GM18498 (cell line): ENCODE measurements at regions not wholly inside any gene's neighbourhood (a gene's known extent, or its start where the extent isn't known, plus 50 kb on each side); places are given as distances from the start of the nearest gene placed in this dataset.

Experiments
- ATAC-seq: cut with Tn5 transposase; IDR thresholded peaks from one replicate; pipeline ENCODE4 v1.9.1; 2021; ENCODE audit warnings: mild to moderate bottlenecking, moderate library complexity; ENCODE audit not compliant: unreplicated experiment

DNA sequence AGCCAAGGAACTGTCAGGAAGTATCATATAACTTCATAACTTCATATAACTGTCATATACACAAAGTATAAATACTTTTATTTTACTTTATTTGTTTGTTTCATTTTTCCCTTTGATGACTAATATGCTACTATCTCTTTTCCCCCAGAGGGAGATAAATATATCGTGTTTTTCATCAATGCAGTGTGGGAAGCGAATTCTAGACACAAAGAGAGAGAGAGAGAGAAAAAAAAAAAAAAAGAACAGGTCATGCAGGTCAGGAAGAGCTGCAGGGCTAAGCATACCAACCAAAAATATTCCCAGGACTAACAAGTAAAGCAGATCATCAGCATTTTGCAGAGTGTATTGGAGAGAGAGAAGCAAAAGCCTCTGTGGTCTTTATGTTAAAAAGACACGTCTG, 1849.2 kb downstream of the STIM2 start:
- no peak for ATAC-seq

DNA sequence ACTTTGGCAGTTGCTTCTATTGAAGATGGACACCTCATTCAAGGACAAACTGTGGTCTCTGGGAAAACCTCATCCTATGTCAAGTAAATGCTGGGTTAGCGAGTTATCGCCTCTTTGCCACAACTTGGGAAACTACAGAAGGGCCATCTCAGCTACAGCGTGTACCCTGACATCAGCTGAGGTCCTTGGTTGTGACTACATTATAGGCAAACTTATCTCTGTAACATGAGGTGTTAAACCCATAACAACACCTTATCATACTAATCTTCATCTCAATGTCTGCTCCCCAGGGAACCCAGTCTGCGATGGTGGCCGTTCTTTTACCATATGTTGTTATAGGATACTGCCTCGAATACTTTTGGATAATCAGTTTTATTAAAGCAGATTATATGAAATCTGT, 1862.7 kb downstream of the STIM2 start:
- ATAC-seq: no peak

DNA sequence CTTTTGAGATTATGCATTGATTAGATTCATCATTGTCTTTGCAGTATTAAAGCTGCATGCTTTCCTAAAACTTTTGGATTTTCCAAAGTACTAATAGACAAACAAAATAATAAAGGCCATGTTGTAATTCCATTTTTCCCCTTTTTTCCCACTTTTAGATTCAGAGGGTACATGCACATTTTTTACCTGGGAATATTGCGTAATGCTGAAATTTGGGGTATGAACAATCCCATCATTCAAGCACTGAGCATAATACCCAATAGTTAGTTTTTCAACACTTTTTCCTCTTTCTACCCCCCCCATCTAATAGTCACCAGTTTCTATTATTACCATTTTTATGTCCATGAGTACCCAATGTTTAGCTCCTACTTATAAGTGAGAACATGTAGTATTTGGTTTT, 1863.6 kb downstream of the STIM2 start:
- no peak for ATAC-seq

DNA sequence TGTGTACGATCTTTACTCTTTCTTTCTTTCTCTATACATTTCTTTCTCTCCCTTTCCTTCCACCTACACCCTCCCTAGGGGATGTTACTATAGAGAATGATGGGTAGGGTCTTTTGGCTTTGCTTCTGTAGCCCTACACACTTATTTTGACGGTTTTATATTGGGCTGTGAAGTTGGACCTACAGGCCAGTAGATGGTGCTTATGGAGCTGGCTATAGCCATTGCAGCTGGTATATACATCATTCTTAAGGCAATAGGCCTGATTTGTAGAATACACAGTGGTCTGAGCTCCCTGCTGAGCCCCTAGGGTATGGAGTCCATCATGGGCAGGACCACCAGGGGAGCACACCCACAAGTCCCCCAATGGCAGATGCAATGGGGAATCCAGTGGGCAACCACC, 1869.7 kb downstream of the STIM2 start:
- no peak for ATAC-seq

DNA sequence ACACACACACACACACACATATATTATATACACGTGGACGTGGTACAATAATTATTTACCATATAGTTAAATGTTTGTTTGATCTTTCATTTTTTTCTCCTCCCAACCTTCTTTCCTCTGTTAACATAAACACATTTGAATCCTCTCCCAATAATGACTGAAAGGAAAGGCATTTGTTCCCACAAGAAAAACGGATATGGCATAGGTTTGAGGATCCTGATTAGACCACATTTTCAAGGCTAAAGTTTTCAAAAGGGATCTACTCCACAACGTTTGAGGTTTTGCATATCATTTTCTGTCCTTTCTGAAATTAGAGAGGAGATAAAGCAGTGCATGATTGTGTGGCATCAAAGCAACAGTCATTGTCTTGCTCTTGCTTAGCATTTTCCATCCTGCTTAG, 1883.4 kb downstream of the STIM2 start:
- ATAC-seq: no peak

DNA sequence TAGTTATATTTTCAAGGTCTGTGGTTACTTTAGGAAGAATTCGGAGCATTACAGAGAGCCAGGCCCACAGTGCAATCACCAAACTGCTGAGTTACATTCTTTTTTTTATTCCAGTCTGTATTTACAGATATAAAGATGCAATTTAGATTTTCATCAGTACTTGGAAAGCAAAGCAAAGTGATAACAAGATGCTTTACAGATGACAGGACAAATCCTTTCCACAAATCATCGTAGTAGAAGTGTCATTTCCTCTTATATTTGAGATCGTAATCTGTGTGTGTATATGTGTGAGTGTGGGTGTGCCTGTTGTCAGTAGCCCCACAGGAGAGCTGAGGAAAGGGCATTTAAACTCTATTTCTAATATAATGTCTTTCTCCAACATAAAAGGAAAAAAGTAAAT, 1893.7 kb downstream of the STIM2 start:
- no peak for ATAC-seq

DNA sequence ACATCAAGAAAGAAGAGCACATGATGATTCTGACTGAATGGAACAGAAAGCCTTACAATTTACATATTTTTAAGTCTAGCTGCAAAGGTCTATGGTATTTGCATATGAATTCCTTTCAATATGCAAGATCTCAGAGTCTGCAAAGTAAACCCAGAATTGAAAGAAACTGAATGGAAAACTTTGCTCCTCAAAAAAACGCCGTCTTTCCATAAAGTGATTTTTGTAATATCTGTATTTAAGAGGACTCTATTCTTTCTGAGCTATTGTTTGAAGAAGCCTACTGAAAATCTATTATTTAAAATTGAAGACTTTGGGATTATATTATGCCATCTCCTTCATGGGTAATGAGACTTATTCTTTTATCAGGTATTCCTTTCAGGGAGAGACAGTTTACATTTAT, 1894.4 kb downstream of the STIM2 start:
- no peak for ATAC-seq

DNA sequence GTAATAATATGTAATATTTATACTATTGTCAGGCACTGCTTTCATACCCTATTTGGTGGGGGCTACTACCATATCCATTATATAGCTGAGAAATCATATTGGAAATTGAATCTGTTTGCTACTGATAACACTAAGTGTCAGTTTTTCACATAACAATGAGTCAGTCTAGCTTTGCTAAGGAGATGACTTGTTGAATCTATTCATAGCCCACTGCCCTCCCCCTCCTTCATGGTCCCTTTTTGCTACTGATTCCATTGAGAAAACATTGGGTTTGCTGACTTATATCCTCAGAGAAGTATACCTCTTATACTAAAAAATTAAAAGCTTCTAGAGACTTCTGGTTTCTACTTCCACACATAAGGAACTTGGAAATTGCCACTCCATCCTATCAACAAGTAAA, 1898.4 kb downstream of the STIM2 start:
- no peak for ATAC-seq

DNA sequence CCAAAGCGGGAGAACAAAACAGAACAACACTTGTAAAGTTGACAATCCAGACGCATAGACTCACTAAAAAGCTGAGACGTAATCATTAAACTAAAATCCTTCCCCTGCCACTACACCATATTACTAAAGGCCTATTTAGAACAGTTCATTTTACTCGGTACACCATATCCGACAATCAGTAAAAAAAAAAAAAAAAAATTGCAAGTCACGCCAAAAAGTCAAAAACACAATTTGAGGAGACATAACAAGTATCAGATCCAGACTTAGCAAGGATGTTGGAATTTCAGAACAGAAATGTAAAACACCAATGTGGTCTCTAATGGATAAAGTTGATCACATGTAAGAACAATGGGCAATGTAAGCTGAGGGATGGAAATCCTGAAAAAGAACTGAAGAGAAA, 1899.4 kb downstream of the STIM2 start:
- ATAC-seq: no peak

DNA sequence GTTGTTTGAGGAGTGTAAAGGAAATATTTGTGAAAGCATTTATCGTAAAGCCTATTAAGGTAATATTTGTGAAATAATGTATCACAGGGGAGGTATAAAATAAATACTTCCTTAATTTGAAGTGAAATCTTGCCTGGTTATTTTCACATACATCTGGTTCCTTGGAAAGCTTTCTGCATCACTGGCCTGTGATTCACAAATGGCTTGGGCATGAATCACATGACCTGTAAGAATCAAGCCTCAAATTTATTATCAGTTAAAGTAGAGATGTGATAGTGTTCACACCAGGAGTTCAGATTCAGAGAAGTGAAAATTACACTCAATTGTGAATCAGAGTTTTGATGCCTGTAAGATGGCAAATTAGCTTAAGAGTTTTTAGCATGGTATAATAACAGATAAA, 1911.4 kb downstream of the STIM2 start:
- ATAC-seq: no peak

DNA sequence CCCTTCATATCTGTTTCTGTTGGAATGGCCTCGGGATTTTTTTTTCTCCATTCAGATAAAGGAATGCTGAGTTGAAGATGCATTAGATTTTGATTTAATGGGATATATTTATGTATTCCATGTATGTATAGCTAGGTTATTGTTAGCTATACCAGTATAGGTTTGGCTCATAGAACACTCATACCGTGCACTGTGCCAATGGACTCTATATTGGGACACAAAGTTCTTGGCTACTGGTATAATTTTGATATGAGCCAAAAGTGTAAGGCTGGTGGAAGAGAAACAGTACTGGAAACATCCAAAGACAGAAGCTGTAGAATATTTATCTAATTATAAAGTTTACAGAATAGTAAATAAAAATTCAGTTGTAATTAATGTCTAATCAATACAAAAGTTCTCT, 1912.1 kb downstream of the STIM2 start:
- no peak for ATAC-seq

DNA sequence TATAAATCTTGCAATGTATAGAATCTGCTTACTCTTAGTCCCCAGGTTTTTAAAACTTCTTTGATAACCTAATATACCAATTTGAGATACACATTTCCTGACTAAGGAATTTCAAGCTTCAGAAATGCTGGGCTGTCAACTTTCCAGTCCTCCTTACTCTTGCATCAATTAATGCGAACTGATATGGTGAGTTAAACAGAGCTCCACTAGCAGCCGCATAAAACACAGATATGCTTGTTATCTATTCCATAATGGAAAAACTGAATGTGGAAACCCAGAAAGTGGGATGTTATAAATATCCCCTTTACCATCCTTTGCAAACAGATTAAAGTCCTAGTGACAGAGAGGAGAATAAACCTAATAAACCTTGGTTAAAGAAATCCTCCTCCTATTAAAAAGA, 1913.7 kb downstream of the STIM2 start:
- no peak for ATAC-seq

DNA sequence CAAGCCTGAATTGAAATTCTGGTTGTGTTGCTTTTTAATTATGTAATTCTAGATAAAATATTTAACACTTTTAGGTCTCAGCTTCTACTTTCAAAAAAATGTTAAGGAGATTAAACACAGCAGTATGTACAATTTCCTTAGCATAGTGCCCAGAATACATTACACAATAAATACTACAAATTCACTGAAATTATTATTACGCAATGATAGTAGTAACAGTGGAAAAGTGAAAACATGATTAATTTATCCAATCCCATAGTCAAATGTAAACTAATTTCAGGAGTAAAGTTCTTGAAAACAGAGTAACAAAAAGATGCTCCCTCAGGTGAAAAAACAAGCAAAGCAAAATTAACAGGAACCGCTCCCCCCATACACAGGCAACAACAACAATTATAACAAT, 1915.4 kb downstream of the STIM2 start:
- ATAC-seq: no peak

DNA sequence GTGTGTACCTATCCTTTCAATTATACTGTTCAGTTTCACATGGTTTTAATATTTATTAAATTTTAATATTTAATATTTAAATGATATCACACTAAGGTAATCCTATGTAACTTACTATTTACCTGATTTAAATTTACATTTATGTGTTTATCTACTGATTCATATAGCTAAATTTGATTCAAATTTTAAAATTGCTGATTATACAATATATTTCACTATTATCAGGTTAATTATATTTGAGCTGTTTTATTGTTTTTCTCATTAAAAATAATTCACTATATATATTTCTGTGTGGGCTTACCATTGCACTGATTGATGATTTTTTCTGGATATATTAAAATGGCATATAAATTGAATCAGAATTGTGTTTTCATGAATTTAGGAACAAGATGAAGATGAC, 1923.5 kb downstream of the STIM2 start:
- no peak for ATAC-seq

DNA sequence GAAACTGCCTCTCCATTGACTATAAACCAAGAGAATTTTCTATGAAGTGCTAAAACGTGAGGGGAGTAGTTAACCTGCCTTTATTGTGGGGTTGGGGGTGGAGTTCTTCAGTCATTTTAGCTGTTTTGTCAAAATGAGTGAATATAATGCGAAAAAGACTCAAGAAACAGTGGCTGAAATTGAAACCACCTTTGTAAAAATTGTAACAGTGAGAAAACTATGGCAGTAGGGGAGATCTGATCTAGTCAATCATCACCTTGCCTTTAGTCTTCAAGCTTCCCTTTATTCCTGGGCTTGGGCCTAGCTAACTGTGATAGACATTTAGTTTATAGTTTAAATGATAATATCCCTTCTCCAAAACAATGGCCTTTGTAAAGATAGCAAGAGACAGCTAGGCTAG, 1927.3 kb downstream of the STIM2 start:
- no peak for ATAC-seq

DNA sequence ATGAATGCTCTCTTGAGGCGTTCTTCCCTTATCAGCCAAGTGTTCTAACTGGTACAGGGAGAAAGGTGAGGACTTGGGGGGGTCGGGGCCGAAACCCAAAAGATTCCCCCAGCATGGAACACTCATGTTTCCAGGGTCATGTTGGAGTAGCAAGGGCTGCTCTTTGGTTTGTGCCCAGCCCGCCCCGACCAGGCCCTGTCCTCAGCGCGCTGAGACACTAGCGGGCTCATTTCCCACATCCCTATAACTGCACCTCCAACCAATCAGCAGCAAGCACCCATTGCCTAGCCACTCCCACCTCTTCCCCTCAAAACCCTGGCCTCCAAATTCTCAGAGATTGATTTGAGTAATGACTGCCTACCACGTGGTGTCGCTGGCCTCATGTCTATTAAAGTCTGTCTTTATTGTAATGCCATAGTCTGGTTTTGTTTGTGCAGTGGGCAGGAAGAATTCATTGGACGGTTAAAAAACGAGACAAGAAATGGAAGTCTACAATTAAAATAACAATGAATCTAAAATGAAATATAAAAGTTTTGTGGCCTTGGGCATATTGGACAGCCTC, 1928.4 kb downstream of the STIM2 start:
- ATAC-seq: no peak

DNA sequence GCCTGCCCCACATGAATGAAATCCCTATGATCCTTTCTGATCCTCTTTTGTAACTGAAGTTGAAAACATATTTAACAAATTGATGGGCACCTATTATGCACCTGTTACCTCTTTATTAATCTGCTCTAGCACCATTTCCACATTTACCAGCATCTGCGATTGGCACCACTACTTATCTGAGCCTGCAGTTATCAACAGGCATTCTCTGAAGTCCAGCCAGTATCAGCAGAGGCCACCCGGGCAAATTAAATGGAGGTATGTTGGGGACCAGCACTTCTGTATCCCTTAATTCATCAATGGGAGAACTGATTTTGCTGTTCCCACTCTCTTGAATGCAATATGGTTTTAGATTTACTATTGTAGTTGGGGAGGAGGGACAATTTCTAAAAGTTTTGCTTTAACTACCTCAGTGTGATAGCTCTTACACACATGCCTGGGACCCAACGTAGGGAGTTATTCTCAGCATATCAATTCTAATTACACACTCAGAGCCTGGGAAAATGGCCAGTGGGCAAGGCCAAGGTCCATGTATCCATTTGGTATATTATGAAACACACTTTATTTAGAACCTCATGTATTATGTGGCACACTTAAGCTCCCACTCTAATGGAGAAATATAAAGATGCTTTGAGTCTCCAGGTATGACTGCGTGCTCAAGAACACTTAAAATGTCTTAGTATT, 1927.1 kb upstream of the PCDH7 start:
- ATAC-seq: no peak

DNA sequence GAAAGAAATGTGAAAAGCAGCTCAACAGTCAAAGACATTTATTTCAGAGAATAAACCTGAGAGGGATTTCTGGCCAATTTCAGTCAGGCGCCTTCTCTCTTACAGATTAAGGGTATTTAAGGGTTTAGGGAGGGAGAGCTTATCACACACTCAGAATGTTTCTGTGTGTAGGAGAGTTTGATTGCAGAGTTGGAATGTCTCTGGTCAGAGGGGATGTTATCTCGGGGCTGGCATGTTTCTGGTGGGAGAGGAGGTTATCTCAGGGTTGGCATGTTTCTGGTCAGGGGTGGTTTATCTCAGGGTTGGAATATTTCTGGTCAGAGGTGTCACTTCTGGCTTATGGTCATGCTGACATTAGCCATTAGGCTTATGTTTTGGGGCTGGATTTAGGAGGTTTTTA, 1920.5 kb upstream of the PCDH7 start:
- no peak for ATAC-seq

DNA sequence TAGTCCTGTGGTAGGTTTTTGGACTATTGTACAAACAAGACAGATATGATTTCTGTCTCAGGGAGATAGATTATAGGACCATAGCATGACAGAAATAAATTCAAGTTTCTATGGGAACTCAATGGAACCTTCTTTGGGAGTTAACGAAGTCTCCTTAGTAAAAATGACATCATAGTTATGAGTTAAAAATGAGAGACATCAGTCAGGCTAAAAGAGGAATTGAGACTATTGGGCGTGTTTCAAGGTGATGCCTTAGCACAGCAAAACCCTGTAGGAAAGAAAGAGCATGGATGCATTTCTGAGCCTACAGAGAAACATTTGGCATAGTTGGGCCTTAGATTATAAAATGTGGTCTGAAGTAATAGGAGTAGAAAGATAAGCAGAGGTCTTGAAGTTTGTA, 1909.1 kb upstream of the PCDH7 start:
- no peak for ATAC-seq

DNA sequence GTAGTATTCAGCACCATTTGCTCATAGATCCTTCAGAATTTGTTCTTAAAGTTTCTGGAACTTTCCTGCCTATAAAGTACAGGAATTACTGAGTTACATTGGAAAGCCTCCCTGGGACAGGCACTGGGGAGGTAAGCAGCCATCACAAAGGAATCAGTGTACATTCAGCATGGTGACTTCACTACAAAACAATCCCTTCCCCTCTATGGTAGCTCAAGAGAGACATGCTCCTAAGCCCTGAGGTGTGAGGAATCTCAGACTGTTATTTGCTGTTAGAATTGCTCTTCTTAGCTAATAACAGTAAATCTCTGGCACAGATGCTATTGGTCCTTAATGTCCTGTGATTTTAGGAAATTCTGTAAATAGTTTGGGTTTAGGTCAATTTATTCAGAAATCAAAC, 1898.0 kb upstream of the PCDH7 start:
- no peak for ATAC-seq

DNA sequence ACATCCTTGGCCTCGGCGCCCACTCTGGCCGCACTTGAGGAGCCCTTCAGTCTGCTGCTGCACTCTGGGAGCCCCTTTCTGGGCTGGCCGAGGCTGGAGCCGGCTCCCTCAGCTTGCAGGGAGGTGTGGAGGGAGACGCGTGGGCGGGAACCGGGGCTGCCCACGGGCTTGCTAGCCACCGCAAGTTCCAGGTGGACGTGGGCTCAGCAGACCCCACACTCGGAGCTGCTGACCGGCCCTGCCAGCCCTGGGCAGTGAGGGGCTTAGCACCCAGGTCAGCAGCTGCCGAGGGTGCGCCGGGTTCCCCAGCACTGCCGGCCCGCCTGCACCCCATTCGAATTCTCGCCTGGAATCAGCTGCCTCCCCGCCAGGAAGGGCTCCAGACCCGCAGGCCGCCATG, 1892.3 kb upstream of the PCDH7 start:
- no peak for ATAC-seq

DNA sequence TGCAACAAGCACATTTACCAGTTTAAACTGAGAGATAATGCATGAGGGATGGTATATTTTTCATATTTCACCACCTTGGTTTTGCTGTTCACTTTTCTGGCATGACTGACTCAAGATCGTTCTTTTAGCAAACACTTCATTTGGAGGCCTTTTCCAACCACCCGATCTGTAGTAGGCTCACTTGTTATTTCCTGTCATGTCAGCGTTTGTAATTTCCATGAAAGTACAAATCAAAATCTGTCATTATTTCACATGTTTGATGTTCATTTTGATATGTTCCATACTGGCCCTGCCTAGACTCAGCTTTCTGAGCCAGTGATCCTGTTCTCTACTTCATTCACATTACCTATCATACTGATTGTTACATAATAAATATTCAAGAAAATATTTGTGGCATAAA, 1888.3 kb upstream of the PCDH7 start:
- ATAC-seq: no peak

DNA sequence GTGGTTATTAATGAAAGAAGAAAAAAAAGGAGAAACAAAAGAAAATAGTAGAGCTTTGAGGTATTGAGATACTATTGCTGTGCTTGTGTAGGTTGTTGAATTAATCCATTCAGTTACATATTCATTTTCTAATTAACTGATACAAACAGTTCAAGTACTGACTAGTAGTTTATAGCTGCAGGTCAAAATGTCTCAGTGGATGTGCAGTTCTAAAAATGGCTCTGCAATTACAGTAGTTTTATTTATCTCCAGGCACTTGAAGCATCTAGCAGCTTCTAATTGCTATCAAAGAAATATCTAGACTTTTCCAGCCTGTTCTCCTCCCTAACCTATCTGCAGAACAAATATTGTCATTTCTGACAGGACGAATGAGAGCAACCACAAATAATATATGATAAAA, 1887.7 kb upstream of the PCDH7 start:
- no peak for ATAC-seq
